GM12878 (cell line): ENCODE measurements at regions not wholly inside any gene's neighbourhood (a gene's known extent, or its start where the extent isn't known, plus 50 kb on each side); places are given as distances from the start of the nearest gene placed in this dataset.

Source experiments
- ATAC-seq: fragments of 200-7000 bp; cut with Tn5 transposase; 3 replicates; pipeline ENCODE4 v1.9.1; 2020; ENCODE audit warnings: mild to moderate bottlenecking, moderate library complexity
- BruUV-seq: library from RNA; stranded (reverse); fragments of 400-500 nt; replicated peaks from 2 replicates; lab custom pipeline; 2021; lab: Mats Ljungman, UMichigan
- CTCF ChIA-PET: fragments of 300-600 bp; sonication (Branson Sonifier 250); formaldehyde crosslinking; extraction: SDS; loops from one replicate; lab custom pipeline; 2021; ENCODE audit warnings: inconsistent platforms; lab: Yijun Ruan, JAX
- POLR2A ChIA-PET: fragments of 350-600 bp; formaldehyde crosslinking; extraction: SDS; loops from one replicate; lab custom pipeline; 2021; ENCODE audit warnings: inconsistent platforms; lab: Charles Lee
- RAD21 ChIA-PET: fragments of 300-600 bp; sonication (Branson Sonifier 250); formaldehyde crosslinking; loops from one replicate; lab custom pipeline; 2023; ENCODE audit warnings: antibody characterized with exemption; ENCODE audit not compliant: unreplicated experiment; lab: Charles Lee
- SMC1A ChIA-PET: fragments of 300-600 bp; sonication (Branson Sonifier 250); formaldehyde crosslinking; loops from one replicate; lab custom pipeline; 2023; ENCODE audit not compliant: unreplicated experiment, uncharacterized antibody; lab: Charles Lee
- DNase-seq: peaks from one replicate; pipeline ENCODE4 v3.0.0-alpha.2; 2011; ENCODE audit warnings: low read depth, low spot score
- FAIRE-seq: peaks from 3 replicates; lab custom pipeline; 2011; peaks lifted over from hg19 to GRCh38; lab: Jason Lieb, UNC
- H2AFZ ChIP-seq: 2 replicates; pipeline ENCODE4 v1.6.0; 2011; ENCODE audit warnings: low read depth, low read length, control low read depth; ENCODE audit not compliant: control insufficient read depth
- H3K27ac ChIP-seq: 2 replicates; pipeline ENCODE4 v1.5.1; 2011; ENCODE audit warnings: control low read depth; ENCODE audit not compliant: control insufficient read depth, insufficient read depth
- H3K27me3 ChIP-seq, 2 experiments: replicated peaks in 1 of 2; 2 replicates each; pipeline versions ENCODE4 v1.6.0 to v1.6.1; 2011; ENCODE audit warnings: low read length in 1 of 2; ENCODE audit not compliant: control insufficient read depth in 2 of 2, insufficient read depth in 2 of 2
- H3K36me3 ChIP-seq, 2 experiments: 2 replicates each; pipeline ENCODE4 v1.5.1; 2011; ENCODE audit warnings: low read length in 1 of 2; ENCODE audit not compliant: control insufficient read depth in 2 of 2, insufficient read depth in 2 of 2
- H3K4me1 ChIP-seq: 2 replicates; pipeline ENCODE4 v1.6.1; 2011; ENCODE audit warnings: mild to moderate bottlenecking, low read length, moderate library complexity, mixed read lengths; ENCODE audit not compliant: control insufficient read depth, insufficient read depth
- H3K4me2 ChIP-seq: 2 replicates; pipeline ENCODE4 v1.6.0; 2011; ENCODE audit warnings: control low read depth; ENCODE audit not compliant: control insufficient read depth, insufficient read depth
- H3K4me3 ChIP-seq: fragments of 200-600 bp; sonication (generic); 2 replicates; pipeline ENCODE4 v1.5.1; 2016
- H3K79me2 ChIP-seq: 2 replicates; pipeline ENCODE4 v1.6.0; 2011; ENCODE audit warnings: low read length; ENCODE audit not compliant: control insufficient read depth, insufficient read depth
- H3K9ac ChIP-seq: 2 replicates; pipeline ENCODE4 v1.8.0; 2011; ENCODE audit warnings: low read length, control low read depth, mixed read lengths; ENCODE audit not compliant: control insufficient read depth, insufficient read depth
- H3K9me3 ChIP-seq: replicated peaks from 3 replicates; pipeline ENCODE4 v1.5.1; 2011; ENCODE audit warnings: mild to moderate bottlenecking, low read length; ENCODE audit not compliant: control insufficient read depth, insufficient read depth
- H4K20me1 ChIP-seq: 2 replicates; pipeline ENCODE4 v1.6.0; 2011; ENCODE audit not compliant: control insufficient read depth, insufficient read depth
- BCLAF1 ChIP-seq: fragments of 450-650 bp; IDR thresholded peaks from 2 replicates; pipeline ENCODE4 v1.6.1; 2017; ENCODE audit warnings: antibody characterized with exemption, mild to moderate bottlenecking, moderate library complexity
- BHLHE40 ChIP-seq, 2 experiments: fragments of 450-650 bp in 1 of 2; IDR thresholded peaks; 2 replicates each; pipeline ENCODE4 v1.6.1; 2011 to 2017; ENCODE audit warnings: low read depth in 2 of 2, borderline replicate concordance in 1 of 2, improper control_type of control experiment in 1 of 2, low read length in 1 of 2, mild to moderate bottlenecking in 1 of 2
- CBX3 ChIP-seq: fragments of 200-600 bp; sonication (generic); IDR thresholded peaks from 2 replicates; pipeline ENCODE4 v1.6.1; 2016; ENCODE audit warnings: low read depth, borderline replicate concordance
- GATAD2B ChIP-seq: fragments of 450-650 bp; conservative IDR thresholded peaks from 2 replicates; pipeline ENCODE4 v1.6.1; 2017; ENCODE audit warnings: low read depth, mild to moderate bottlenecking, moderate library complexity
- IRF4 ChIP-seq: IDR thresholded peaks from 2 replicates; pipeline ENCODE4 v1.6.1; 2011; ENCODE audit warnings: low read depth, low read length
- KAT2A ChIP-seq: conservative IDR thresholded peaks from 2 replicates; pipeline ENCODE4 v1.6.1; 2011; ENCODE audit warnings: low read depth, low read length; ENCODE audit not compliant: control insufficient read depth
- NR2C2 ChIP-seq: IDR thresholded peaks from 2 replicates; pipeline ENCODE4 v1.6.1; 2011; ENCODE audit warnings: borderline replicate concordance, low read depth; ENCODE audit not compliant: control insufficient read depth, insufficient read length
- RELA ChIP-seq: fragments of 450-650 bp; IDR thresholded peaks from 2 replicates; pipeline ENCODE4 v1.8.0; 2014; ENCODE audit warnings: borderline replicate concordance; ENCODE audit not compliant: partially characterized antibody
- ZNF274 ChIP-seq: IDR thresholded peaks from one replicate; pipeline ENCODE4 v1.8.0; 2011; ENCODE audit not compliant: insufficient read length, insufficient read depth
- WGBS: methylation state at CpG from one replicate; pipeline ENCODE4 v1.1.6; 2016; ENCODE audit warnings: low lambda C conversion rate; ENCODE audit not compliant: insufficient replicate concordance, insufficient coverage; ENCODE audit errors: missing lambda C conversion rate; 5-methylcytosine and 5-hydroxymethylcytosine counted together
- in situ Hi-C: fragments of 300-500 bp; cut with MboI; formaldehyde crosslinking; loops from 9 replicates; pipeline ENCODE4 v1.14.3; 2018; ENCODE audit warnings: mixed read lengths
- intact Hi-C: fragments of 100-400 bp; cut with micrococcal nuclease; formaldehyde crosslinking; loops from one replicate; pipeline ENCODE4 v1.14.2; 2022; ENCODE audit not compliant: unreplicated experiment

GRCh38 chr3:159803459-159803858 is 185.2 kb upstream of the IL12A start:
- H3K4me3 ChIP-seq: no peak overlapping the region
- no peaks in the 10 kb centered on the region for H3K79me2 ChIP-seq
- intact Hi-C loops: loop anchor here (5.0 kb wide), 1 partner anchor 186 kb away; no protein-coding TSS in a partner anchor
- SMC1A ChIA-PET: interaction anchor here (0.7 to 7.3 kb wide), 2 partner anchors 21 to 482 kb away, joined by 3 to 41 read pairs; no protein-coding TSS in a partner anchor
- H3K27me3 ChIP-seq: peaks cover 0 to 1% of the 10 kb centered on the region in 2 experiments; a peak in 3 of 4 replicates
- RAD21 ChIA-PET: interaction anchor here (0.9 to 1.3 kb wide), 2 partner anchors 10 to 538 kb away, joined by 3 to 4 read pairs; no protein-coding TSS in a partner anchor
- ATAC-seq (no peak), DNase-seq (no peak), FAIRE-seq (no peak)
- no peaks in the 10 kb centered on the region for H3K4me1 ChIP-seq
- in situ Hi-C loops: no loop called here
- POLR2A ChIA-PET: no interaction called here
- no peak overlapping the region for H3K9ac ChIP-seq
- TF ChIP-seq RELA (no peak), BHLHE40 (IDR thresholded peaks at IDR 0.05; ENCODE audit: borderline replicate concordance in 1 of 2, low read depth in 2 of 2, low read length in 1 of 2) (no peak), CBX3 (no peak), GATAD2B (no peak), NR2C2 (no peak), BCLAF1 (no peak), IRF4 (no peak), KAT2A (no peak), ZNF274 (no peak)
- 0% methylated on average over 3 of the region's 3 CpGs for WGBS
- H3K9me3 ChIP-seq: no peaks in the 10 kb centered on the region
- H3K36me3 ChIP-seq: no peaks in the 10 kb centered on the region
- CTCF ChIA-PET: interaction anchor here (0.8 to 6.7 kb wide), 9 partner anchors 10 to 1076 kb away, joined by 3 to 52 read pairs (median 5); no protein-coding TSS in a partner anchor
- H3K27ac ChIP-seq: no peak overlapping the region
- BruUV-seq: no TSS peak
- H2AFZ ChIP-seq: no peak overlapping the region
- H4K20me1 ChIP-seq: no peaks in the 10 kb centered on the region
- no peak overlapping the region for H3K4me2 ChIP-seq
